Hepatocyte (in vitro differentiated cells): ENCODE measurements at regions not wholly inside any gene's neighbourhood (a gene's known extent, or its start where the extent isn't known, plus 50 kb on each side); places are given as distances from the start of the nearest gene placed in this dataset.
A peak's percentile ranks its signal among the peaks of the same experiment; 100 is the strongest.
"Not testable (repeated sequence)": the region's sequence is repeated elsewhere in the genome, so short reads cannot be mapped to it uniquely, and the experiment has no call there.

Experiments
- DNase-seq: peaks from one replicate; pipeline ENCODE4 v3.0.0-alpha.2; 2016; ENCODE audit warnings: low spot score
- H2AFZ ChIP-seq: fragments of 200-600 bp; sonication (generic); 2 replicates; pipeline ENCODE4 v1.6.0; 2016; ENCODE audit warnings: antibody characterized with exemption, mild to moderate bottlenecking
- H3K27ac ChIP-seq: fragments of 200-600 bp; sonication (generic); 2 replicates; pipeline ENCODE4 v1.5.1; 2016; ENCODE audit warnings: mild to moderate bottlenecking
- H3K27me3 ChIP-seq: fragments of 200-600 bp; sonication (generic); 2 replicates; pipeline ENCODE4 v1.6.1; 2016
- H3K36me3 ChIP-seq: fragments of 200-600 bp; sonication (generic); replicated peaks from 2 replicates; pipeline ENCODE4 v1.5.1; 2016; ENCODE audit warnings: low read depth; ENCODE audit not compliant: insufficient read depth
- H3K4me1 ChIP-seq: fragments of 200-600 bp; sonication (generic); 2 replicates; pipeline ENCODE4 v1.5.1; 2016; ENCODE audit warnings: mild to moderate bottlenecking, moderate library complexity; ENCODE audit not compliant: insufficient read depth
- H3K4me2 ChIP-seq: fragments of 200-600 bp; sonication (generic); 2 replicates; pipeline ENCODE4 v1.6.0; 2016
- H3K4me3 ChIP-seq: fragments of 200-600 bp; sonication (generic); 2 replicates; pipeline ENCODE4 v1.5.1; 2016; ENCODE audit warnings: mild to moderate bottlenecking
- H3K79me2 ChIP-seq: fragments of 200-600 bp; sonication (generic); 2 replicates; pipeline ENCODE4 v1.6.0; 2017; ENCODE audit warnings: mild to moderate bottlenecking
- H3K9me2 ChIP-seq: fragments of 200-600 bp; sonication (generic); replicated peaks from 2 replicates; pipeline ENCODE4 v1.6.0; 2017; ENCODE audit warnings: mild to moderate bottlenecking; ENCODE audit not compliant: insufficient read depth
- H3K9me3 ChIP-seq: fragments of 200-600 bp; sonication (generic); 2 replicates; pipeline ENCODE4 v1.5.1; 2016; ENCODE audit warnings: low read depth, mild to moderate bottlenecking
- H4K20me1 ChIP-seq: fragments of 200-600 bp; sonication (generic); 2 replicates; pipeline ENCODE4 v1.6.0; 2016; ENCODE audit warnings: mild to moderate bottlenecking; ENCODE audit not compliant: insufficient read depth, poor library complexity, severe bottlenecking
- CTCF ChIP-seq: fragments of 200-600 bp; sonication (generic); IDR thresholded peaks from 2 replicates; pipeline ENCODE4 v1.5.1; 2016; ENCODE audit warnings: antibody characterized with exemption, mild to moderate bottlenecking; ENCODE audit not compliant: poor library complexity
- EZH2 ChIP-seq: fragments of 200-600 bp; sonication (generic); IDR thresholded peaks from 2 replicates; pipeline ENCODE4 v1.6.1; 2016; ENCODE audit warnings: antibody characterized with exemption, mild to moderate bottlenecking, borderline replicate concordance
- EZH2phosphoT487 ChIP-seq: fragments of 200-600 bp; sonication (generic); IDR thresholded peaks from one replicate; pipeline ENCODE4 v1.6.1; 2018; ENCODE audit warnings: antibody characterized with exemption, mild to moderate bottlenecking, low read depth, moderate library complexity; ENCODE audit not compliant: unreplicated experiment, severe bottlenecking
- WGBS: methylation state at CpG from one replicate; pipeline ENCODE4 v1.1.6; 2016; ENCODE audit warnings: low lambda C conversion rate; ENCODE audit errors: missing lambda C conversion rate; 5-methylcytosine and 5-hydroxymethylcytosine counted together

GRCh38 chr6:27002447-27002846 is 245.1 kb upstream of the PRSS16 start:
- H3K4me1 ChIP-seq: no peaks in the 10 kb centered on the region

GRCh38 chr6:27007020-27007419 is 240.5 kb upstream of the PRSS16 start:
- H2AFZ ChIP-seq: no peak overlapping the region
- H3K27ac ChIP-seq: no peak overlapping the region
- no peak for TF ChIP-seq EZH2phosphoT487
- TF ChIP-seq CTCF: no peak
- TF ChIP-seq EZH2: no peak
- DNase-seq: no peak
- H4K20me1 ChIP-seq: no peaks in the 10 kb centered on the region
- H3K27me3 ChIP-seq: no peaks in the 10 kb centered on the region
- H3K4me1 ChIP-seq: no peaks in the 10 kb centered on the region
- no peaks in the 10 kb centered on the region for H3K9me3 ChIP-seq
- H3K36me3 ChIP-seq: no peaks in the 10 kb centered on the region
- no peak overlapping the region for H3K4me3 ChIP-seq
- H3K79me2 ChIP-seq: no peaks in the 10 kb centered on the region
- 29% methylated on average over 2 of the region's 2 CpGs for WGBS
- no peaks in the 10 kb centered on the region for H3K9me2 ChIP-seq
- no peak overlapping the region for H3K4me2 ChIP-seq

More at GRCh38 chr6:27002447-27002846, 245.1 kb upstream of the PRSS16 start:
- no peaks in the 10 kb centered on the region for H3K27me3 ChIP-seq
- H4K20me1 ChIP-seq: no peaks in the 10 kb centered on the region
- no peaks in the 10 kb centered on the region for H3K9me3 ChIP-seq
- no peak overlapping the region for H3K27ac ChIP-seq
- no peak overlapping the region for H3K4me3 ChIP-seq
- no peaks in the 10 kb centered on the region for H3K79me2 ChIP-seq
- no peak overlapping the region for H3K4me2 ChIP-seq
- H3K9me2 ChIP-seq: no peaks in the 10 kb centered on the region
- H3K36me3 ChIP-seq: no peaks in the 10 kb centered on the region
- TF ChIP-seq EZH2phosphoT487: no peak
- no peak for TF ChIP-seq CTCF
- no peak for TF ChIP-seq EZH2
- H2AFZ ChIP-seq: no peak overlapping the region
- no peak for DNase-seq
- WGBS: 95% methylated on average over 15 of the region's 15 CpGs

GRCh38 chr6:27008613-27009012 is 238.9 kb upstream of the PRSS16 start:
- not testable (repeated sequence) for DNase-seq, H3K4me2 ChIP-seq, H3K79me2 ChIP-seq, H3K27me3 ChIP-seq, H3K9me3 ChIP-seq, H2AFZ ChIP-seq, H3K27ac ChIP-seq, H3K36me3 ChIP-seq, H3K4me3 ChIP-seq, H3K9me2 ChIP-seq, H3K4me1 ChIP-seq, H4K20me1 ChIP-seq
- 98% methylated on average over 10 of the region's 10 CpGs for WGBS

GRCh38 chr6:27014053-27014452 is 233.4 kb upstream of the PRSS16 start:
- not testable (repeated sequence) for H3K4me2 ChIP-seq, DNase-seq, H3K27me3 ChIP-seq, H3K9me2 ChIP-seq, H3K4me3 ChIP-seq, H3K4me1 ChIP-seq, H3K36me3 ChIP-seq, H4K20me1 ChIP-seq, H3K9me3 ChIP-seq, H2AFZ ChIP-seq, H3K27ac ChIP-seq
- H3K79me2 ChIP-seq: peaks cover 36% of the 10 kb centered on the region
- 100% methylated on average over 2 of the region's 2 CpGs for WGBS

GRCh38 chr6:27016689-27017088 is 230.8 kb upstream of the PRSS16 start:
- Histone ChIP-seq H3K36me3 (no peaks in the 10 kb centered on the region), H3K4me3 (no peak overlapping the region), H4K20me1 (no peaks in the 10 kb centered on the region), H3K9me3 (no peaks in the 10 kb centered on the region), H3K27me3 (no peaks in the 10 kb centered on the region), H2AFZ (no peak overlapping the region), H3K4me1 (no peaks in the 10 kb centered on the region), H3K9me2 (no peaks in the 10 kb centered on the region), H3K4me2 (no peak overlapping the region), H3K27ac (no peak overlapping the region), H3K79me2 (peaks cover 37% of the 10 kb centered on the region)
- no peak for DNase-seq
- 0% methylated on average over 1 of the region's 1 CpG for WGBS
- TF ChIP-seq EZH2: no peak
- no peak for TF ChIP-seq CTCF
- TF ChIP-seq EZH2phosphoT487: no peak

- H3K9me2 ChIP-seq, H3K36me3 ChIP-seq, H3K27me3 ChIP-seq, H2AFZ ChIP-seq, H3K4me1 ChIP-seq, H3K27ac ChIP-seq, DNase-seq, H3K9me3 ChIP-seq, H4K20me1 ChIP-seq: not testable (repeated sequence)
- H3K4me3 ChIP-seq: peak overlapping the region; percentile 55
- peak overlapping the region; percentile 82 for H3K4me2 ChIP-seq
- H3K79me2 ChIP-seq: peaks cover 37% of the 10 kb centered on the region
- WGBS: 95% methylated on average over 6 of the region's 6 CpGs
Observed at GRCh38 chr6:27018401-27018800, 229.1 kb upstream of the PRSS16 start.
